ENCODE measurements at regions not wholly inside any gene's neighbourhood (a gene's known extent, or its start where the extent isn't known, plus 50 kb on each side); places are given as distances from the start of the nearest gene placed in this dataset.

DNA sequence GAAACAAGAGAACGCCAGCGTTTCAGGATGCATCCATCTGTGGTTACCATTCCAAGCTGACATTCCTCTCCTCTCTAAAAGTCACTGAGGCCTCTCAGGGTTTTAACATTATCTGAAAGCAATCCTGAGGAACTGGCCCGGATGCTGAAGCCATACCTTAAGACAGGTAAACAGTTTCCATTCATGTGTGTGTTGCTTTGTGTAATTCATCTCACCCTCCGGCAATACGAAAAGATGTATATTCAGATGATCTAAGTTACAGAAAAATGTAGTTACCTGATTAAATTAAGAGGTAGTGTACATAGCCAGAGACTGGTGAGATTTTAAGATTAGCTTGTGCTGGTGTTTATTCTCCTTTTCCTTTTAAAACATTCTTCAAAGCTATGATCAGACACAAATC lies 68.4 kb upstream of the BACH2 start:
- TF ChIP-seq, protein P1, sequence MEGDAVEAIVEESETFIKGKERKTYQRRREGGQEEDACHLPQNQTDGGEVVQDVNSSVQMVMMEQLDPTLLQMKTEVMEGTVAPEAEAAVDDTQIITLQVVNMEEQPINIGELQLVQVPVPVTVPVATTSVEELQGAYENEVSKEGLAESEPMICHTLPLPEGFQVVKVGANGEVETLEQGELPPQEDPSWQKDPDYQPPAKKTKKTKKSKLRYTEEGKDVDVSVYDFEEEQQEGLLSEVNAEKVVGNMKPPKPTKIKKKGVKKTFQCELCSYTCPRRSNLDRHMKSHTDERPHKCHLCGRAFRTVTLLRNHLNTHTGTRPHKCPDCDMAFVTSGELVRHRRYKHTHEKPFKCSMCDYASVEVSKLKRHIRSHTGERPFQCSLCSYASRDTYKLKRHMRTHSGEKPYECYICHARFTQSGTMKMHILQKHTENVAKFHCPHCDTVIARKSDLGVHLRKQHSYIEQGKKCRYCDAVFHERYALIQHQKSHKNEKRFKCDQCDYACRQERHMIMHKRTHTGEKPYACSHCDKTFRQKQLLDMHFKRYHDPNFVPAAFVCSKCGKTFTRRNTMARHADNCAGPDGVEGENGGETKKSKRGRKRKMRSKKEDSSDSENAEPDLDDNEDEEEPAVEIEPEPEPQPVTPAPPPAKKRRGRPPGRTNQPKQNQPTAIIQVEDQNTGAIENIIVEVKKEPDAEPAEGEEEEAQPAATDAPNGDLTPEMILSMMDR (IDR thresholded peaks at IDR 0.05), result no peak
- TF ChIP-seq POLR2A (IDR thresholded peaks at IDR 0.05), result no peak
